ENCODE measurements at regions not wholly inside any gene's neighbourhood (a gene's known extent, or its start where the extent isn't known, plus 50 kb on each side); places are given as distances from the start of the nearest gene placed in this dataset.

GRCh38 chr1:94305704-94306103, 68.3 kb upstream of the ARHGAP29 start:
- WGBS, 2 donors, result 54 to 62% methylated on average over 1 of the region's 1 CpG
- TF ChIP-seq CTCF (IDR thresholded peaks at IDR 0.05) (no peak), POLR2A (IDR thresholded peaks at IDR 0.05) (no peak)
- DNase-seq (ENCODE audit: low spot score in 2 of 2), result no peak
- no peak overlapping the region for H3K4me3 ChIP-seq (ENCODE audit: low read depth, poor library complexity, severe bottlenecking)
- intact Hi-C loops (cut with DNase I; ENCODE audit: low total_unique reads), result no loop called here

GRCh38 chr1:94304553-94304952, 67.2 kb upstream of the ARHGAP29 start:
- no peak for TF ChIP-seq CTCF (IDR thresholded peaks at IDR 0.05)
- no peak for TF ChIP-seq POLR2A (IDR thresholded peaks at IDR 0.05)
- intact Hi-C loops (cut with DNase I; ENCODE audit: low total_unique reads), result no loop called here
- no peak overlapping the region for H3K4me3 ChIP-seq (ENCODE audit: low read depth, poor library complexity, severe bottlenecking)
- DNase-seq (ENCODE audit: low spot score in 2 of 2), result no peak
- WGBS, 2 donors, result 87 to 88% methylated on average over 1 of the region's 1 CpG

GRCh38 chr1:94303005-94303404, 65.6 kb upstream of the ARHGAP29 start:
- TF ChIP-seq POLR2A (IDR thresholded peaks at IDR 0.05) (no peak), CTCF (IDR thresholded peaks at IDR 0.05) (no peak)
- 30 to 46% methylated on average over 1 of the region's 1 CpG for WGBS, 2 donors
- no peak for DNase-seq (ENCODE audit: low spot score in 2 of 2)
- H3K4me3 ChIP-seq (ENCODE audit: low read depth, poor library complexity, severe bottlenecking), result no peak overlapping the region
- intact Hi-C loops (cut with DNase I; ENCODE audit: low total_unique reads), result no loop called here

GRCh38 chr1:94302497-94302896, 65.1 kb upstream of the ARHGAP29 start:
- intact Hi-C loops (cut with DNase I; ENCODE audit: low total_unique reads), result no loop called here
- TF ChIP-seq POLR2A (IDR thresholded peaks at IDR 0.05) (no peak), CTCF (IDR thresholded peaks at IDR 0.05) (no peak)
- WGBS, 2 donors, result 92 to 100% methylated on average over 6 of the region's 6 CpGs

GRCh38 chr1:94301186-94301585, 63.8 kb upstream of the ARHGAP29 start:
- intact Hi-C loops (cut with DNase I; ENCODE audit: low total_unique reads), result no loop called here
- H3K4me3 ChIP-seq (ENCODE audit: low read depth, poor library complexity, severe bottlenecking), result no peak overlapping the region
- DNase-seq (ENCODE audit: low spot score in 2 of 2), result no peak
- no peak for TF ChIP-seq CTCF (IDR thresholded peaks at IDR 0.05)
- TF ChIP-seq POLR2A (IDR thresholded peaks at IDR 0.05), result no peak
- WGBS, 2 donors, result 53 to 67% methylated on average over 5 of the region's 5 CpGs

More at GRCh38 chr1:94302497-94302896, 65.1 kb upstream of the ARHGAP29 start:
- H3K4me3 ChIP-seq (ENCODE audit: low read depth, poor library complexity, severe bottlenecking), result no peak overlapping the region
- no peak for DNase-seq (ENCODE audit: low spot score in 2 of 2)

- no peak overlapping the region for H3K4me3 ChIP-seq (ENCODE audit: low read depth, poor library complexity, severe bottlenecking)
- no peak for TF ChIP-seq CTCF (IDR thresholded peaks at IDR 0.05)
- no peak for TF ChIP-seq POLR2A (IDR thresholded peaks at IDR 0.05)
- intact Hi-C loops (cut with DNase I; ENCODE audit: low total_unique reads), result no loop called here
- no peak for DNase-seq (ENCODE audit: low spot score in 2 of 2)
- WGBS, 2 donors, result 81 to 82% methylated on average over 2 of the region's 2 CpGs
Measured at GRCh38 chr1:94300731-94301130, 63.3 kb upstream of the ARHGAP29 start.
